CD4-positive, CD25-positive, alpha-beta regulatory T cell (primary cell): ENCODE measurements at regions not wholly inside any gene's neighbourhood (a gene's known extent, or its start where the extent isn't known, plus 50 kb on each side); places are given as distances from the start of the nearest gene placed in this dataset.
"Not testable (repeated sequence)": the region's sequence is repeated elsewhere in the genome, so short reads cannot be mapped to it uniquely, and the experiment has no call there.

Experiments
- ATAC-seq, 2 donors: fragments of 150-1000 bp; cut with Tn5 transposase; one replicate each; pipeline ENCODE4 v1.10.0; 2021; ENCODE audit warnings: low read depth in 2 of 2, moderate number of reproducible peaks in 2 of 2, moderate library complexity in 1 of 2
- DNase-seq, 3 donors: peaks; one replicate each; pipeline versions ENCODE4 v3.0.0 to v3.0.0-alpha.2; 2012 to 2022; ENCODE audit warnings: mixed read lengths in 1 of 3
- H3K27ac ChIP-seq: one replicate; pipeline ENCODE4 v1.7.0; 2013; ENCODE audit warnings: mild to moderate bottlenecking, low read length; ENCODE audit not compliant: insufficient read depth, poor library complexity, severe bottlenecking
- H3K27me3 ChIP-seq: one replicate; pipeline ENCODE4 v1.7.0; 2013; ENCODE audit warnings: low read length; ENCODE audit not compliant: control insufficient read depth, insufficient read depth
- H3K36me3 ChIP-seq: one replicate; pipeline ENCODE4 v1.7.0; 2013; ENCODE audit warnings: mild to moderate bottlenecking, low read length, moderate library complexity; ENCODE audit not compliant: control insufficient read depth, insufficient read depth
- H3K4me1 ChIP-seq: 2 replicates; pipeline ENCODE4 v1.7.0; 2013; ENCODE audit warnings: mild to moderate bottlenecking, low read length; ENCODE audit not compliant: insufficient read depth, control insufficient read depth, poor library complexity, severe bottlenecking
- H3K4me3 ChIP-seq: one replicate; pipeline ENCODE4 v1.7.0; 2013; ENCODE audit warnings: low read depth, mild to moderate bottlenecking, low read length, moderate library complexity
- H3K9me3 ChIP-seq, 2 experiments: 1 replicate in 1 of 2; 2 replicates in 1 of 2; pipeline ENCODE4 v1.7.0; 2013; ENCODE audit warnings: low read length in 2 of 2, mild to moderate bottlenecking in 1 of 2, moderate library complexity in 1 of 2; ENCODE audit not compliant: control insufficient read depth in 2 of 2
- H3K27ac Mint-ChIP-seq, 3 donors: one replicate each; pipeline ENCODE4 v1.8.0; 2020 to 2022; ENCODE audit warnings: mild to moderate bottlenecking in 3 of 3, mixed read lengths in 3 of 3, moderate library complexity in 2 of 3
- H3K27me3 Mint-ChIP-seq: one replicate; pipeline ENCODE4 v1.8.0; 2022; ENCODE audit warnings: mild to moderate bottlenecking, mixed read lengths
- H3K36me3 Mint-ChIP-seq: one replicate; pipeline ENCODE4 v1.8.0; 2020; ENCODE audit warnings: mixed read lengths
- H3K4me1 Mint-ChIP-seq, 4 donors: one replicate each; pipeline ENCODE4 v1.8.0; 2020 to 2022; ENCODE audit warnings: mixed read lengths in 4 of 4, mild to moderate bottlenecking in 1 of 4
- H3K4me3 Mint-ChIP-seq, 4 donors: one replicate each; pipeline ENCODE4 v1.8.0; 2020 to 2022; ENCODE audit warnings: mild to moderate bottlenecking in 4 of 4, mixed read lengths in 4 of 4, moderate library complexity in 3 of 4
- H3K9me3 Mint-ChIP-seq, 7 donors: one replicate each; pipeline ENCODE4 v1.8.0; 2020 to 2022; ENCODE audit warnings: mixed read lengths in 7 of 7, mild to moderate bottlenecking in 3 of 7, moderate library complexity in 2 of 7

DNA sequence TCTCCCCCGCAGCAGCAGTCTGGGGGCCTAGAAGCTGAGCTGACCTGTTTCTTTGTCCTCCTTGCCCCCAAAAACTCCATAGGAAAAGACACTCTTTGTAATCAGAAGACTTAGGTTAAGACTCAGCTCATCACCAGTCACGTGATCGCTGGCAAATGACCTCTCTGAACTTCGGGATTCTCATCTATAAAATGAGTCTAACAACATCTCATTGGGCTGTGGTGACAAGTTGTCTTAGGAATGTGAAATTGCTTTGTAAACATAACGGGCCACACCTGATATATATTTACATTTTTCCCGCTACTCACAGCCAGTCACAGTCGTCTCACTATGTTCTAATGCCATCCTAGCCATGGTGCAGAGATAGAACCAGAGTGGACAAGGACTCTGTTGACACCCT lies 86.0 kb upstream of the LHX1 start:
- Histone ChIP-seq H3K4me1 (peaks cover 7% of the 10 kb centered on the region), H3K4me3 (no peak overlapping the region), H3K9me3 (no peaks in the 10 kb centered on the region), H3K36me3 (no peaks in the 10 kb centered on the region), H3K27me3 (no peaks in the 10 kb centered on the region), H3K27ac (no peak overlapping the region)
- ATAC-seq: no peak
- Mint-ChIP-seq H3K9me3 (peaks cover 0 to 2% (median 0%) of the 10 kb centered on the region in 7 donors), H3K27ac (no peak overlapping the region), H3K4me1 (peaks cover 2 to 14% (median 7%) of the 10 kb centered on the region in 4 donors), H3K36me3 (no peaks in the 10 kb centered on the region), H3K4me3 (no peak overlapping the region), H3K27me3 (peaks cover 16% of the 10 kb centered on the region)
- no peak for DNase-seq

GRCh38 chr17:36852478-36852877 lies 84.8 kb upstream of the LHX1 start:
- not testable (repeated sequence) for H3K27ac Mint-ChIP-seq, H3K27ac ChIP-seq, H3K36me3 Mint-ChIP-seq, H3K36me3 ChIP-seq, ATAC-seq, H3K27me3 ChIP-seq, H3K4me3 ChIP-seq, H3K9me3 Mint-ChIP-seq, DNase-seq, H3K9me3 ChIP-seq, H3K4me3 Mint-ChIP-seq, H3K4me1 ChIP-seq
- H3K4me1 Mint-ChIP-seq: peaks cover 2 to 14% (median 7%) of the 10 kb centered on the region in 4 donors
- H3K27me3 Mint-ChIP-seq: peaks cover 24% of the 10 kb centered on the region

DNA sequence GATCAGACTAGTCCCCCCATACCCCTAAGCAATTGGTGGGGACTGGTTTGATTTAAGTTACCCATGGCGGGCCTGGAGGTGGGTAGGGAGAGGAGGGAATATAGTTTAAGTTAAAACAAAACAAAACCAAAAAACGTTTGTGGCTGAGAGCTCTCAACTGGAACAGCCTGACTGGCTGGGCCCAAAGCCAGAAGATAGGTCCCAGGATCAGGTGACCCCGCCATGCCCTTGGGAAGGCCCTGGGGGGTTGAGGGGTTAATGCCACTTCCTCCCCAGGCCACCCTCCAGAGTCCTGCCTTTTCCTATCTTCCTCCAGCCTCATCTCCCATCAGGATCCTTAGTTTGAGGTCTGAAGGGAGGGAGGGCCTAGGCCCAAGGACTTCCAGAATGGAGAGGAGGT lies 82.3 kb upstream of the LHX1 start:
- Histone ChIP-seq H3K4me1 (peaks cover 2% of the 10 kb centered on the region), H3K27me3 (no peaks in the 10 kb centered on the region), H3K9me3 (no peaks in the 10 kb centered on the region), H3K27ac (no peak overlapping the region), H3K36me3 (no peaks in the 10 kb centered on the region), H3K4me3 (no peak overlapping the region)
- H3K27me3 Mint-ChIP-seq: peaks cover 24% of the 10 kb centered on the region
- no peaks in the 10 kb centered on the region for H3K36me3 Mint-ChIP-seq
- H3K27ac Mint-ChIP-seq: peak overlapping the region in 2 of 3 donors; percentile 56 to 76
- no peak overlapping the region for H3K4me3 Mint-ChIP-seq
- DNase-seq: no peak
- ATAC-seq: no peak
- H3K9me3 Mint-ChIP-seq: peaks cover 0 to 2% (median 0%) of the 10 kb centered on the region in 7 donors
- peaks cover 1 to 9% (median 2%) of the 10 kb centered on the region in 4 donors for H3K4me1 Mint-ChIP-seq

GRCh38 chr17:36855459-36855858 lies 81.8 kb upstream of the LHX1 start:
- peaks cover 24% of the 10 kb centered on the region for H3K27me3 Mint-ChIP-seq
- peaks cover 0 to 2% (median 0%) of the 10 kb centered on the region in 7 donors for H3K9me3 Mint-ChIP-seq
- DNase-seq (no peak), ATAC-seq (no peak)
- H3K4me3 Mint-ChIP-seq: no peak overlapping the region
- Histone ChIP-seq H3K27ac (no peak overlapping the region), H3K4me3 (no peak overlapping the region), H3K9me3 (no peaks in the 10 kb centered on the region), H3K27me3 (no peaks in the 10 kb centered on the region), H3K4me1 (no peaks in the 10 kb centered on the region), H3K36me3 (no peaks in the 10 kb centered on the region)
- peak overlapping the region in 1 of 3 donors; percentile 76 for H3K27ac Mint-ChIP-seq
- H3K36me3 Mint-ChIP-seq: no peaks in the 10 kb centered on the region
- H3K4me1 Mint-ChIP-seq: peaks cover 0 to 5% (median 0%) of the 10 kb centered on the region in 4 donors

DNA sequence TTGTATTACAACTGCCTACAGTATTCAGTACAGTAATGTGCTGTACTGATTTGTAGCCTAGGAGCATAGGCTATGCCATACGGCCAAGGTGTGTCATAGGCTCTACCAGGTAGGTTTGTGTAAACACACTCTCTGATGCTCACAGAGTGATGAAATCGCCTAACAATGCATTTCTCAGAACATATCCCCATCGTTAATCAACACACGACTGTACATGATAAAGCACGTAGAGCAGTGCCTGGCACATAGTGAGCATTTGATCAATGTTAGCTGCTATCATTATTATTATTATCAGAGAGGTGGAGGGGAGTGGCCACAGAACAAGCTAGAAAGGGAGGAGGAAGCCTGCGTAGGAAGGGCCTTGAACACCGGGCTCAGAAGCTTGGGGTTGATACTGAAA lies 81.1 kb upstream of the LHX1 start:
- no peak for DNase-seq
- no peak for ATAC-seq
- no peak overlapping the region for H3K27ac Mint-ChIP-seq

GRCh38 chr17:36856903-36857381 lies 80.3 kb upstream of the LHX1 start:
- no peaks in the 10 kb centered on the region for H3K27me3 ChIP-seq
- ATAC-seq: no peak
- no peaks in the 10 kb centered on the region for H3K4me1 ChIP-seq
- H3K4me3 ChIP-seq: no peak overlapping the region
- Mint-ChIP-seq H3K27ac (no peak overlapping the region), H3K9me3 (peaks cover 0 to 2% (median 0%) of the 10 kb centered on the region in 7 donors), H3K36me3 (no peaks in the 10 kb centered on the region), H3K27me3 (peaks cover 24% of the 10 kb centered on the region), H3K4me3 (no peak overlapping the region), H3K4me1 (peaks cover 0 to 5% (median 0%) of the 10 kb centered on the region in 4 donors)
- DNase-seq: no peak
- H3K36me3 ChIP-seq: no peaks in the 10 kb centered on the region
- no peak overlapping the region for H3K27ac ChIP-seq
- H3K9me3 ChIP-seq: no peaks in the 10 kb centered on the region

More for the DNA sequence above, 81.1 kb upstream of the LHX1 start:
- Mint-ChIP-seq H3K27me3 (peaks cover 24% of the 10 kb centered on the region), H3K4me3 (no peak overlapping the region), H3K4me1 (peaks cover 0 to 5% (median 0%) of the 10 kb centered on the region in 4 donors), H3K36me3 (no peaks in the 10 kb centered on the region), H3K9me3 (peaks cover 0 to 2% (median 0%) of the 10 kb centered on the region in 7 donors)
- H3K27me3 ChIP-seq: no peaks in the 10 kb centered on the region
- H3K9me3 ChIP-seq: no peaks in the 10 kb centered on the region
- H3K4me1 ChIP-seq: no peaks in the 10 kb centered on the region
- H3K27ac ChIP-seq: no peak overlapping the region
- H3K36me3 ChIP-seq: no peaks in the 10 kb centered on the region
- no peak overlapping the region for H3K4me3 ChIP-seq

DNA sequence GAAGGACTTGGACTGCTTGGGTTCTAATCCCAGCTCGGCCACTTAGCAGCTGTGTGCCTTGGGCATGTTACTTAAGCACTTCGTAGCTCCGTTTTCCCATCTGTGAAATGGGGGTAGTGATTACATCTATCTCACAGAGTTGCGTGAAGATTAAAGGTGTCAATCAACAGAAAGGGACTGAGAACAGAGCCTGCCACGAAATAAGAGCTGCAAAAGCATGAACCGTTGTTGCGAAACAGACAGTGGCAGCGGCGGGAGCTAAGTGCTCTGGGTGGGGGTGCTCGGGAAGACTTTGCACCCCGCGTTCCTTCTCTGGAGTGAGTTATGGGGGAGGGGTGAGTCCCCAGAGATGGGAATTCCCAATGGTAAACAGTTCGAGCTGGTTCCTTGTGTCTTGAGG lies 79.6 kb upstream of the LHX1 start:
- DNase-seq (no peak), ATAC-seq (no peak)
- no peaks in the 10 kb centered on the region for H3K9me3 ChIP-seq
- no peaks in the 10 kb centered on the region for H3K36me3 ChIP-seq
- no peak overlapping the region for H3K27ac ChIP-seq
- peaks cover 0 to 5% (median 0%) of the 10 kb centered on the region in 4 donors for H3K4me1 Mint-ChIP-seq
- no peak overlapping the region for H3K4me3 ChIP-seq
- no peak overlapping the region for H3K4me3 Mint-ChIP-seq
- H3K9me3 Mint-ChIP-seq: peaks cover 0 to 2% (median 0%) of the 10 kb centered on the region in 7 donors
- H3K36me3 Mint-ChIP-seq: no peaks in the 10 kb centered on the region
- H3K27me3 ChIP-seq: no peaks in the 10 kb centered on the region
- H3K27ac Mint-ChIP-seq: no peak overlapping the region
- peaks cover 24% of the 10 kb centered on the region for H3K27me3 Mint-ChIP-seq
- no peaks in the 10 kb centered on the region for H3K4me1 ChIP-seq
